ENCODE measurements at regions not wholly inside any gene's neighbourhood (a gene's known extent, or its start where the extent isn't known, plus 50 kb on each side); places are given as distances from the start of the nearest gene placed in this dataset.

DNA sequence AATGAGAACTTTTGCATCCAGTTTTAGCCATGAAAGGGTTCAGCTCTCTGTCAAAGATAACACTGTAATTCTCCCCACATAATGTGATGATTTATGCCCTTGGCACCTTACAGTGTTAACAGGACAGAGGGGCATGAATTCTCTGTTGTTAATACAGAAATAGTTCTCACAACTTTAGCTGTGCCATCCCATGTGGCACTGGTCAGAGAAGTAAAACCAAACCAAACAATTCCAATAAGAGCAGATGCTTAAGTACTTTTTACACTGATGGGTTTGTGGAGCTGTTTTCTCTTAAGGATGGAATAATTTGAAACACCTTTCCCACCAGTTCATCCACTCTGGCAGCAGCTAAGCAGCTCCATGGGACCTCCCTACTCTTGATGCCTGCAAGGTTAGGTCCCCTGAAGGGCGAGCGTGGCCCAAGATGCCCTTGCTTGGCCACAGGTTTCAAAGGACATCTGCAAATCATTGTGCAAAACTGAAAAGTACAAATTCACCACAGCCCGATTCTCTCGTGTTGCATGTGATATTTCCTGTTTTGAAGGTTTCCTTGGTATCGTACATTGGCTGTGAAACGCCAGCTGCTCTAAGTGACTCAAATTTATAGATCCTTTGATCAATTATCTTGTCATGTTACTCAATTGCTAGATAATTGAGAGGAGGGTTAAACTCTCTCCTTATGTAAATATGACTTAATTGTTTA lies 82.5 kb upstream of the CREB5 start:
- TF ChIP-seq CTCF (IDR thresholded peaks at IDR 0.05; ENCODE audit: low read length) (no peak), EZH2 (IDR thresholded peaks at IDR 0.05; ENCODE audit: borderline replicate concordance, low read length) (no peak)
